ENCODE measurements at regions not wholly inside any gene's neighbourhood (a gene's known extent, or its start where the extent isn't known, plus 50 kb on each side); places are given as distances from the start of the nearest gene placed in this dataset.

DNA sequence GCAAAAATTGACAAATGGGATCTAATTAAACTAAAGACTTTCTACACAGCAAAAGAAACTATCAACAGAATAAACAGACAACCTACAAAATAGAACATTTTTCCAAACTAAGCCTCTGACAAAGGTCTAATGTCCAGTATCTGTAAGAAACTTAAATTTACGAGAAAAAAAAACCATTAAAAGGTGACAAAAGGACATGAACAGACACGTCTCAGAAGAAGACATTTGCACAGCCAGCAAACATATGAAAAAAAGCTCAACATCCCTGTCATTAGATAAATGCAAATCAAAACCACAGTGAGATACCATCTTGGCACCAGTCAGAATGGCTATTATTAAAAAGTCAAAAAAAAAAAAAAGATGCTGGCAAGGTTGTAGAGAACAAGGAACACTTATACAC, 70.6 kb upstream of the GRIK2 start:
- TF ChIP-seq, protein P1, sequence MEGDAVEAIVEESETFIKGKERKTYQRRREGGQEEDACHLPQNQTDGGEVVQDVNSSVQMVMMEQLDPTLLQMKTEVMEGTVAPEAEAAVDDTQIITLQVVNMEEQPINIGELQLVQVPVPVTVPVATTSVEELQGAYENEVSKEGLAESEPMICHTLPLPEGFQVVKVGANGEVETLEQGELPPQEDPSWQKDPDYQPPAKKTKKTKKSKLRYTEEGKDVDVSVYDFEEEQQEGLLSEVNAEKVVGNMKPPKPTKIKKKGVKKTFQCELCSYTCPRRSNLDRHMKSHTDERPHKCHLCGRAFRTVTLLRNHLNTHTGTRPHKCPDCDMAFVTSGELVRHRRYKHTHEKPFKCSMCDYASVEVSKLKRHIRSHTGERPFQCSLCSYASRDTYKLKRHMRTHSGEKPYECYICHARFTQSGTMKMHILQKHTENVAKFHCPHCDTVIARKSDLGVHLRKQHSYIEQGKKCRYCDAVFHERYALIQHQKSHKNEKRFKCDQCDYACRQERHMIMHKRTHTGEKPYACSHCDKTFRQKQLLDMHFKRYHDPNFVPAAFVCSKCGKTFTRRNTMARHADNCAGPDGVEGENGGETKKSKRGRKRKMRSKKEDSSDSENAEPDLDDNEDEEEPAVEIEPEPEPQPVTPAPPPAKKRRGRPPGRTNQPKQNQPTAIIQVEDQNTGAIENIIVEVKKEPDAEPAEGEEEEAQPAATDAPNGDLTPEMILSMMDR (conservative IDR thresholded peaks at IDR 0.05; ENCODE audit: low read length): no peak
- no peak for TF ChIP-seq EZH2phosphoT487 (IDR thresholded peaks at IDR 0.05; ENCODE audit: borderline replicate concordance, low read depth, low read length)

Measured in OCI-LY7 (cell line).